H9 (cell line): ENCODE measurements at regions not wholly inside any gene's neighbourhood (a gene's known extent, or its start where the extent isn't known, plus 50 kb on each side); places are given as distances from the start of the nearest gene placed in this dataset.

ENCODE experiments used
- DNase-seq: peaks from one replicate; pipeline ENCODE4 v3.0.0-alpha.2; 2017
- H2AFZ ChIP-seq: one replicate; pipeline ENCODE4 v1.6.1; 2013; ENCODE audit warnings: mild to moderate bottlenecking, low read length, control low read depth, moderate library complexity
- H2AK5ac ChIP-seq: 2 replicates; pipeline ENCODE4 v1.6.1; 2013; ENCODE audit warnings: low read length, control low read depth, mixed read lengths; ENCODE audit not compliant: insufficient read length
- H2BK120ac ChIP-seq: one replicate; pipeline ENCODE4 v1.6.1; 2013; ENCODE audit warnings: low read depth, mild to moderate bottlenecking, low read length, control low read depth, inconsistent platforms; ENCODE audit not compliant: poor library complexity, severe bottlenecking
- H2BK12ac ChIP-seq: 2 replicates; pipeline ENCODE4 v1.6.1; 2013; ENCODE audit warnings: low read length, control low read depth, mixed read lengths, low read depth; ENCODE audit not compliant: insufficient read length
- H2BK15ac ChIP-seq: 2 replicates; pipeline ENCODE4 v1.6.1; 2013; ENCODE audit warnings: low read depth, low read length, control low read depth
- H2BK20ac ChIP-seq: one replicate; pipeline ENCODE4 v1.6.1; 2013; ENCODE audit warnings: low read depth, mild to moderate bottlenecking, low read length, control low read depth, inconsistent platforms; ENCODE audit not compliant: poor library complexity, severe bottlenecking
- H2BK5ac ChIP-seq: 2 replicates; pipeline ENCODE4 v1.6.1; 2013; ENCODE audit warnings: low read length, control low read depth, mixed read lengths; ENCODE audit not compliant: insufficient read length
- H3K14ac ChIP-seq: 2 replicates; pipeline ENCODE4 v1.6.1; 2013; ENCODE audit warnings: low read length, control low read depth; ENCODE audit not compliant: insufficient read depth
- H3K18ac ChIP-seq: 2 replicates; pipeline ENCODE4 v1.6.1; 2013; ENCODE audit warnings: low read depth, mild to moderate bottlenecking, mixed read lengths, low read length, control low read depth; ENCODE audit not compliant: insufficient read length
- H3K23ac ChIP-seq: 2 replicates; pipeline ENCODE4 v1.6.1; 2013; ENCODE audit warnings: low read length, control low read depth, mixed read lengths, low read depth; ENCODE audit not compliant: insufficient read length
- H3K23me2 ChIP-seq: 2 replicates; pipeline ENCODE4 v1.6.1; 2013; ENCODE audit warnings: low read depth, mild to moderate bottlenecking, mixed read lengths, low read length, control low read depth; ENCODE audit not compliant: insufficient read length, poor library complexity, severe bottlenecking
- H3K27ac ChIP-seq: 2 replicates; pipeline ENCODE4 v1.5.1; 2013; ENCODE audit warnings: low read length, control low read depth, mixed read lengths, low read depth; ENCODE audit not compliant: insufficient read length
- H3K27me3 ChIP-seq: 2 replicates; pipeline ENCODE4 v1.6.1; 2013; ENCODE audit warnings: low read length, control low read depth, inconsistent platforms; ENCODE audit not compliant: insufficient read depth
- H3K4ac ChIP-seq: 2 replicates; pipeline ENCODE4 v1.6.1; 2013; ENCODE audit warnings: low read depth, mild to moderate bottlenecking, control low read depth, inconsistent platforms, low read length, moderate library complexity
- H3K4me1 ChIP-seq: 2 replicates; pipeline ENCODE4 v1.6.1; 2013; ENCODE audit warnings: low read length, control low read depth, inconsistent platforms; ENCODE audit not compliant: insufficient read depth
- H3K4me2 ChIP-seq: 2 replicates; pipeline ENCODE4 v1.6.1; 2013; ENCODE audit warnings: low read length, control low read depth, mixed read lengths; ENCODE audit not compliant: insufficient read length, insufficient read depth
- H3K56ac ChIP-seq: 2 replicates; pipeline ENCODE4 v1.6.1; 2013; ENCODE audit warnings: low read depth, mild to moderate bottlenecking, mixed read lengths, low read length, control low read depth; ENCODE audit not compliant: insufficient read length
- H3K79me1 ChIP-seq: 2 replicates; pipeline ENCODE4 v1.6.1; 2013; ENCODE audit warnings: low read depth, mild to moderate bottlenecking, moderate library complexity, low read length, control low read depth, inconsistent platforms; ENCODE audit not compliant: insufficient read depth, poor library complexity, severe bottlenecking
- H3K79me2 ChIP-seq: 2 replicates; pipeline ENCODE4 v1.6.1; 2013; ENCODE audit warnings: low read length, control low read depth, inconsistent platforms; ENCODE audit not compliant: insufficient read depth
- H3K9ac ChIP-seq: 2 replicates; pipeline ENCODE4 v1.6.1; 2013; ENCODE audit warnings: low read length, control low read depth, mixed read lengths; ENCODE audit not compliant: insufficient read length; ENCODE audit errors: extremely low read depth
- H3K9me3 ChIP-seq: one replicate; pipeline ENCODE4 v1.6.1; 2013; ENCODE audit warnings: low read depth, low read length, inconsistent platforms; ENCODE audit not compliant: control insufficient read depth
- H3T11ph ChIP-seq: one replicate; pipeline ENCODE4 v1.6.1; 2013; ENCODE audit warnings: mild to moderate bottlenecking, low read length, control low read depth, inconsistent platforms
- H4K20me1 ChIP-seq: one replicate; pipeline ENCODE4 v1.6.1; 2013; ENCODE audit not compliant: control insufficient read depth, insufficient read length, insufficient read depth
- H4K5ac ChIP-seq: 2 replicates; pipeline ENCODE4 v1.6.1; 2013; ENCODE audit warnings: low read depth, mild to moderate bottlenecking, mixed read lengths, low read length, control low read depth; ENCODE audit not compliant: insufficient read length
- H4K8ac ChIP-seq: replicated peaks from 2 replicates; pipeline ENCODE4 v1.6.1; 2013; ENCODE audit warnings: low read length, control low read depth, mixed read lengths, low read depth; ENCODE audit not compliant: insufficient read length
- H4K91ac ChIP-seq: 2 replicates; pipeline ENCODE4 v1.6.1; 2013; ENCODE audit warnings: low read depth, mild to moderate bottlenecking, moderate library complexity, mixed read lengths, low read length, control low read depth; ENCODE audit not compliant: insufficient read length
- H3K27ac Mint-ChIP-seq, 3 experiments: 2 replicates in 2 of 3; 3 replicates in 1 of 3; pipeline ENCODE4 v1.8.0; 2020 to 2021; ENCODE audit warnings: mixed read lengths in 3 of 3, mild to moderate bottlenecking in 1 of 3, moderate library complexity in 1 of 3
- H3K27me3 Mint-ChIP-seq: 2 replicates; pipeline ENCODE4 v1.8.0; 2021; ENCODE audit warnings: low read depth, mild to moderate bottlenecking, moderate library complexity, mixed read lengths
- H3K36me3 Mint-ChIP-seq, 3 experiments: 2 replicates in 2 of 3; 3 replicates in 1 of 3; pipeline ENCODE4 v1.8.0; 2020 to 2021; ENCODE audit warnings: low read depth in 3 of 3, mixed read lengths in 3 of 3; ENCODE audit not compliant: insufficient read depth in 1 of 3
- H3K4me1 Mint-ChIP-seq, 2 experiments: 2 replicates each; pipeline ENCODE4 v1.8.0; 2020; ENCODE audit warnings: mixed read lengths in 2 of 2
- H3K4me3 Mint-ChIP-seq, 2 experiments: 2 replicates in 1 of 2; 3 replicates in 1 of 2; pipeline ENCODE4 v1.8.0; 2020 to 2021; ENCODE audit warnings: mild to moderate bottlenecking in 2 of 2, mixed read lengths in 2 of 2, moderate library complexity in 1 of 2
- H3K9me3 Mint-ChIP-seq, 2 experiments: 2 replicates in 1 of 2; 3 replicates in 1 of 2; pipeline ENCODE4 v1.8.0; 2020; ENCODE audit warnings: mild to moderate bottlenecking in 2 of 2, mixed read lengths in 2 of 2, moderate library complexity in 1 of 2
- WGBS: extraction: QIAGEN DNeasy Blood & Tissue Kit; methylation state at CpG from one replicate; pipeline ENCODE4 v1.1.7; 2013; ENCODE audit warnings: missing lambda C conversion rate, low lambda C conversion rate, mixed read lengths; ENCODE audit not compliant: insufficient read length; ENCODE audit errors: extremely low coverage; 5-methylcytosine and 5-hydroxymethylcytosine counted together
- TF ChIP-seq, protein P1 (sequence below): fragments of 200-600 bp; sonication (generic); conservative IDR thresholded peaks from 3 replicates; pipeline ENCODE4 v1.8.0; 2021; ENCODE audit warnings: antibody characterized with exemption, mild to moderate bottlenecking

- TF ChIP-seq, protein P1, sequence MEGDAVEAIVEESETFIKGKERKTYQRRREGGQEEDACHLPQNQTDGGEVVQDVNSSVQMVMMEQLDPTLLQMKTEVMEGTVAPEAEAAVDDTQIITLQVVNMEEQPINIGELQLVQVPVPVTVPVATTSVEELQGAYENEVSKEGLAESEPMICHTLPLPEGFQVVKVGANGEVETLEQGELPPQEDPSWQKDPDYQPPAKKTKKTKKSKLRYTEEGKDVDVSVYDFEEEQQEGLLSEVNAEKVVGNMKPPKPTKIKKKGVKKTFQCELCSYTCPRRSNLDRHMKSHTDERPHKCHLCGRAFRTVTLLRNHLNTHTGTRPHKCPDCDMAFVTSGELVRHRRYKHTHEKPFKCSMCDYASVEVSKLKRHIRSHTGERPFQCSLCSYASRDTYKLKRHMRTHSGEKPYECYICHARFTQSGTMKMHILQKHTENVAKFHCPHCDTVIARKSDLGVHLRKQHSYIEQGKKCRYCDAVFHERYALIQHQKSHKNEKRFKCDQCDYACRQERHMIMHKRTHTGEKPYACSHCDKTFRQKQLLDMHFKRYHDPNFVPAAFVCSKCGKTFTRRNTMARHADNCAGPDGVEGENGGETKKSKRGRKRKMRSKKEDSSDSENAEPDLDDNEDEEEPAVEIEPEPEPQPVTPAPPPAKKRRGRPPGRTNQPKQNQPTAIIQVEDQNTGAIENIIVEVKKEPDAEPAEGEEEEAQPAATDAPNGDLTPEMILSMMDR, result no peak
- Histone ChIP-seq H2BK20ac (no peak overlapping the region), H2BK12ac (no peak overlapping the region), H2BK5ac (no peak overlapping the region), H2BK15ac (no peak overlapping the region), H3K79me1 (no peaks in the 10 kb centered on the region), H2AK5ac (no peak overlapping the region), H3K4me2 (no peak overlapping the region), H3K56ac (no peak overlapping the region), H3T11ph (no peak overlapping the region), H3K9me3 (no peaks in the 10 kb centered on the region), H3K9ac (no peak overlapping the region), H3K23me2 (no peaks in the 10 kb centered on the region), H3K4ac (no peak overlapping the region), H4K5ac (no peak overlapping the region), H3K27me3 (no peaks in the 10 kb centered on the region), H3K23ac (no peak overlapping the region), H2AFZ (no peak overlapping the region), H3K4me1 (no peaks in the 10 kb centered on the region), H3K18ac (no peak overlapping the region), H3K27ac (no peak overlapping the region), H4K91ac (no peak overlapping the region), H4K20me1 (no peaks in the 10 kb centered on the region), H3K79me2 (no peaks in the 10 kb centered on the region), H3K14ac (no peak overlapping the region), H4K8ac (no peak overlapping the region), H2BK120ac (no peak overlapping the region)
- H3K27ac Mint-ChIP-seq, result no peak overlapping the region
- peaks cover 1% of the 10 kb centered on the region; the same call in 1 of the 2 replicates for H3K27me3 Mint-ChIP-seq
- H3K4me3 Mint-ChIP-seq, result no peak overlapping the region
- WGBS, result no CpG with 5 or more reads among the region's 3 CpGs
- DNase-seq, result no peak
- H3K4me1 Mint-ChIP-seq, result no peaks in the 10 kb centered on the region
- H3K36me3 Mint-ChIP-seq, result no peaks in the 10 kb centered on the region
- no peaks in the 10 kb centered on the region for H3K9me3 Mint-ChIP-seq
Measured at GRCh38 chr2:129229196-129229595, 750.3 kb upstream of the RAB6C start.
